ENCODE measurements at regions not wholly inside any gene's neighbourhood (a gene's known extent, or its start where the extent isn't known, plus 50 kb on each side); places are given as distances from the start of the nearest gene placed in this dataset.

DNA sequence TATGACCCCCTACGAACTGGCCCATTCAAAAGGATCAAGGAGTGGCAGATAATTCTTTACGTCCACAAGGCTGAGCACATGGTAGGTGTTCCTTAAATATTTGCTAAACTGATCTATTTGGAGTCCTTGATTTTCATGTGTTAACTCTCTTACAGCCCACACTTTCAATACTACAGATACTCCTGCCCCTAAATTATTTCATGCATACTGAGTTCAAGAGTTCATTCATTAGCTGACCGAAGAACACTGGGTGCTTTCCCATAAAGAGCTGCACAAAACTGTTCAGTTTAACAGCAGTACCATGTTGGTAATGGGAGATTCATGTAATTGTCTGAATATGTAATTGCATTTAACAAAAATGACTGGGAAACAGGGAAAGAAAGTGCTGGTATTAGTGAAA, 170.5 kb upstream of the ADO start:
- TF ChIP-seq, protein P1, sequence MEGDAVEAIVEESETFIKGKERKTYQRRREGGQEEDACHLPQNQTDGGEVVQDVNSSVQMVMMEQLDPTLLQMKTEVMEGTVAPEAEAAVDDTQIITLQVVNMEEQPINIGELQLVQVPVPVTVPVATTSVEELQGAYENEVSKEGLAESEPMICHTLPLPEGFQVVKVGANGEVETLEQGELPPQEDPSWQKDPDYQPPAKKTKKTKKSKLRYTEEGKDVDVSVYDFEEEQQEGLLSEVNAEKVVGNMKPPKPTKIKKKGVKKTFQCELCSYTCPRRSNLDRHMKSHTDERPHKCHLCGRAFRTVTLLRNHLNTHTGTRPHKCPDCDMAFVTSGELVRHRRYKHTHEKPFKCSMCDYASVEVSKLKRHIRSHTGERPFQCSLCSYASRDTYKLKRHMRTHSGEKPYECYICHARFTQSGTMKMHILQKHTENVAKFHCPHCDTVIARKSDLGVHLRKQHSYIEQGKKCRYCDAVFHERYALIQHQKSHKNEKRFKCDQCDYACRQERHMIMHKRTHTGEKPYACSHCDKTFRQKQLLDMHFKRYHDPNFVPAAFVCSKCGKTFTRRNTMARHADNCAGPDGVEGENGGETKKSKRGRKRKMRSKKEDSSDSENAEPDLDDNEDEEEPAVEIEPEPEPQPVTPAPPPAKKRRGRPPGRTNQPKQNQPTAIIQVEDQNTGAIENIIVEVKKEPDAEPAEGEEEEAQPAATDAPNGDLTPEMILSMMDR (IDR thresholded peaks at IDR 0.05; ENCODE audit: unreplicated experiment), result no peak
- Mint-ChIP-seq H3K27ac (ENCODE audit: unreplicated experiment) (no peak overlapping the region), H3K36me3 (ENCODE audit: insufficient read depth, unreplicated experiment) (no peaks in the 10 kb centered on the region), H3K4me3 (ENCODE audit: low read depth, unreplicated experiment) (no peak overlapping the region), H3K9me3 (ENCODE audit: low read depth, unreplicated experiment) (no peaks in the 10 kb centered on the region), H3K27me3 (ENCODE audit: unreplicated experiment) (no peaks in the 10 kb centered on the region), H3K4me1 (ENCODE audit: low read depth, unreplicated experiment) (no peaks in the 10 kb centered on the region)
- no peak for DNase-seq
- intact Hi-C loops (cut with micrococcal nuclease; ENCODE audit: unreplicated experiment), result loop anchor here (10.0 kb wide), 1 partner anchor 101 kb away; no protein-coding TSS in a partner anchor
- no TSS peak for BruUV-seq (replicated peaks)
- CTCF ChIA-PET, result no interaction called here

DNA sequence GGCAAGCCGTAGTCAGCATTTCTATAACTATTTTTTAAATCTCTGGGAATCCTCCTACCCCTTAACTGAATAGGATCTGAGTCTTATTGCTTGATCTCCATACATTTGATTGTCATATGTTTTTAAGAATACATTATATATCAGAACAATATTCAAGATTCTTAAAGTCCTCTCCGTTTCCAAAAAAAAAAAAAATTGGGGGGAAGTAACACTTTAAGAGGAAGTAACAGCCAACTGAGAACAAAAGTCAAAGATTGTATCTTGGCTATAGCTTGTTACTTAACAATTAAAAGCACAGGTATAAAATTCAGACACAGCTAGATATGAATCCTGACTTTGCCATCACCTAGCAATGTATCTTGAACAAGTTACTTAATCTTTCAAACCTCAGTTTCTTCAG, 169.9 kb upstream of the ADO start:
- Mint-ChIP-seq H3K4me3 (ENCODE audit: low read depth, unreplicated experiment) (no peak overlapping the region), H3K27me3 (ENCODE audit: unreplicated experiment) (no peaks in the 10 kb centered on the region), H3K9me3 (ENCODE audit: low read depth, unreplicated experiment) (no peaks in the 10 kb centered on the region), H3K36me3 (ENCODE audit: insufficient read depth, unreplicated experiment) (no peaks in the 10 kb centered on the region), H3K4me1 (ENCODE audit: low read depth, unreplicated experiment) (no peaks in the 10 kb centered on the region), H3K27ac (ENCODE audit: unreplicated experiment) (no peak overlapping the region)
- CTCF ChIA-PET, result interaction anchor here (1.1 to 1.3 kb wide), 2 partner anchors 499 to 532 kb away, joined by 3 read pairs; partner anchors contain the start of gene NRBF2
- TF ChIP-seq, protein P1 (IDR thresholded peaks at IDR 0.05; ENCODE audit: unreplicated experiment), result no peak
- intact Hi-C loops (cut with micrococcal nuclease; ENCODE audit: unreplicated experiment), result loop anchor here (10.0 kb wide), 1 partner anchor 100 kb away; no protein-coding TSS in a partner anchor
- no TSS peak for BruUV-seq (replicated peaks)
- no peak for DNase-seq

- no TSS peak for BruUV-seq (replicated peaks)
- Mint-ChIP-seq H3K4me1 (ENCODE audit: low read depth, unreplicated experiment) (no peaks in the 10 kb centered on the region), H3K9me3 (ENCODE audit: low read depth, unreplicated experiment) (no peaks in the 10 kb centered on the region), H3K27ac (ENCODE audit: unreplicated experiment) (no peak overlapping the region), H3K4me3 (ENCODE audit: low read depth, unreplicated experiment) (no peak overlapping the region), H3K36me3 (ENCODE audit: insufficient read depth, unreplicated experiment) (no peaks in the 10 kb centered on the region), H3K27me3 (ENCODE audit: unreplicated experiment) (no peaks in the 10 kb centered on the region)
- no peak for DNase-seq
- TF ChIP-seq, protein P1 (IDR thresholded peaks at IDR 0.05; ENCODE audit: unreplicated experiment), result no peak
- CTCF ChIA-PET, result interaction anchor here (1.1 to 1.3 kb wide), 2 partner anchors 498 to 532 kb away, joined by 3 read pairs; partner anchors contain the start of gene NRBF2
- intact Hi-C loops (cut with micrococcal nuclease; ENCODE audit: unreplicated experiment), result loop anchor here (10.0 kb wide), 1 partner anchor 100 kb away; no protein-coding TSS in a partner anchor
Measured at GRCh38 chr10:62635127-62635526, 169.4 kb upstream of the ADO start.

GRCh38 chr10:62636825-62637248, 167.7 kb upstream of the ADO start:
- Mint-ChIP-seq H3K27me3 (ENCODE audit: unreplicated experiment) (no peaks in the 10 kb centered on the region), H3K4me1 (ENCODE audit: low read depth, unreplicated experiment) (no peaks in the 10 kb centered on the region), H3K9me3 (ENCODE audit: low read depth, unreplicated experiment) (no peaks in the 10 kb centered on the region), H3K36me3 (ENCODE audit: insufficient read depth, unreplicated experiment) (no peaks in the 10 kb centered on the region), H3K4me3 (ENCODE audit: low read depth, unreplicated experiment) (no peak overlapping the region), H3K27ac (ENCODE audit: unreplicated experiment) (no peak overlapping the region)
- no TSS peak for BruUV-seq (replicated peaks)
- TF ChIP-seq, protein P1 (IDR thresholded peaks at IDR 0.05; ENCODE audit: unreplicated experiment), result no peak
- intact Hi-C loops (cut with micrococcal nuclease; ENCODE audit: unreplicated experiment), result loop anchor here (10.0 kb wide), 1 partner anchor 98 kb away; no protein-coding TSS in a partner anchor
- DNase-seq, result peak; percentile 17
- CTCF ChIA-PET, result interaction anchor here (0.7 to 0.9 kb wide), 2 partner anchors 156 to 422 kb away, joined by 3 to 6 read pairs; no protein-coding TSS in a partner anchor

All from Calu3 (cell line).